Caco-2 (cell line): ENCODE measurements at regions not wholly inside any gene's neighbourhood (a gene's known extent, or its start where the extent isn't known, plus 50 kb on each side); places are given as distances from the start of the nearest gene placed in this dataset.

Experiments
- BruUV-seq: library from RNA; stranded (reverse); fragments of 400-500 nt; replicated peaks from 2 replicates; lab custom pipeline; 2021; lab: Mats Ljungman, UMichigan
- CTCF ChIA-PET: fragments of 300-600 bp; sonication (Branson Sonifier 250); formaldehyde crosslinking; loops from one replicate; lab custom pipeline; 2022; ENCODE audit warnings: antibody characterized with exemption; lab: Charles Lee
- POLR2A ChIA-PET: fragments of 300-600 bp; sonication (Branson Sonifier 250); formaldehyde crosslinking; loops from one replicate; lab custom pipeline; 2022; ENCODE audit warnings: antibody characterized with exemption; lab: Charles Lee
- DNase-seq, 2 experiments: peaks; one replicate each; pipeline versions ENCODE4 v3.0.0 to v3.0.0-alpha.2; 2020 to 2022
- H3K27me3 ChIP-seq: replicated peaks from 2 replicates; pipeline ENCODE4 v1.6.0; 2011; ENCODE audit warnings: low read length; ENCODE audit not compliant: control insufficient read depth, insufficient read depth
- H3K36me3 ChIP-seq: 2 replicates; pipeline ENCODE4 v1.5.1; 2011; ENCODE audit warnings: low read length; ENCODE audit not compliant: control insufficient read depth, insufficient read depth
- H3K4me1 ChIP-seq: fragments of 250-450 bp; sonication (Bioruptor Pico); 2 replicates; pipeline ENCODE4 v1.5.1; 2020; ENCODE audit warnings: mild to moderate bottlenecking
- H3K4me3 ChIP-seq: 2 replicates; pipeline ENCODE4 v1.5.1; 2011; ENCODE audit warnings: low read depth, mild to moderate bottlenecking, control low read depth, low read length
- H3K9me3 ChIP-seq: fragments of 250-450 bp; sonication (Bioruptor Pico); 2 replicates; pipeline ENCODE4 v1.5.1; 2020; ENCODE audit warnings: mild to moderate bottlenecking, moderate library complexity
- H3K27ac Mint-ChIP-seq: one replicate; pipeline ENCODE4 v1.8.0; 2022; ENCODE audit warnings: mixed read lengths; ENCODE audit not compliant: unreplicated experiment
- H3K27me3 Mint-ChIP-seq: one replicate; pipeline ENCODE4 v1.8.0; 2022; ENCODE audit warnings: mixed read lengths; ENCODE audit not compliant: insufficient read depth, unreplicated experiment
- H3K36me3 Mint-ChIP-seq: one replicate; pipeline ENCODE4 v1.8.0; 2022; ENCODE audit warnings: mild to moderate bottlenecking, mixed read lengths; ENCODE audit not compliant: insufficient read depth, unreplicated experiment
- H3K4me1 Mint-ChIP-seq: one replicate; pipeline ENCODE4 v1.8.0; 2022; ENCODE audit warnings: low read depth, mixed read lengths; ENCODE audit not compliant: unreplicated experiment
- H3K4me3 Mint-ChIP-seq: one replicate; pipeline ENCODE4 v1.8.0; 2022; ENCODE audit warnings: mild to moderate bottlenecking, moderate library complexity, mixed read lengths; ENCODE audit not compliant: unreplicated experiment
- H3K9me3 Mint-ChIP-seq: one replicate; pipeline ENCODE4 v1.8.0; 2022; ENCODE audit warnings: mixed read lengths; ENCODE audit not compliant: unreplicated experiment
- intact Hi-C: fragments of 100-400 bp; cut with micrococcal nuclease; formaldehyde crosslinking; loops from one replicate; pipeline ENCODE4 v1.10.0; 2022; ENCODE audit not compliant: unreplicated experiment
- TF ChIP-seq, protein P1 (sequence below), 2 experiments: fragments of 200-600 bp in 1 of 2; IDR thresholded peaks; 1 replicate in 1 of 2; 2 replicates in 1 of 2; pipeline versions ENCODE4 v1.5.1 to v1.8.0; 2011 to 2022; ENCODE audit warnings: antibody characterized with exemption in 1 of 2, control low read depth in 1 of 2, inconsistent platforms in 1 of 2, low read depth in 1 of 2, low read length in 1 of 2, mild to moderate bottlenecking in 1 of 2, moderate library complexity in 1 of 2; ENCODE audit not compliant: insufficient read depth in 1 of 2, severe bottlenecking in 1 of 2, unreplicated experiment in 1 of 2

DNA sequence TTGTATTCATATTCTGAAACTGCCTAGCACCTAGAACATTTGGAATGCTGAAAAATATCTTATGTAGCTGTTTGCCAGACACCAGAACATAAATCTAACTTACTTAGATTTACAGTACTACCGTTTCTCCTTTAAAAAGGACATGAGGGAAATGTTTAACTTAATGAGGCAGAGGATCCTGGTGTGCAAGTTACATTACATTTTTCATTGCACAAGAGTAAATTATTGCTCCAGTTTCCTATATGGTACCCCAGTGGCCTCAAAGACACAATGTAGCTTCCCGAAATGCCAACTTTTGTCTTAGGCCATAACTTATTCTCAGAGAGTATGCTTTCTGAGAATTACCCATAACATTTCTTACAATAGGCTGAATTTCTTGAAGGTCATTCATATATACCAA, 105.5 kb upstream of the DTNA start:
- Histone ChIP-seq H3K4me1 (no peaks in the 10 kb centered on the region), H3K4me3 (no peak overlapping the region), H3K9me3 (no peaks in the 10 kb centered on the region), H3K27me3 (no peaks in the 10 kb centered on the region), H3K36me3 (no peaks in the 10 kb centered on the region)
- no peaks in the 10 kb centered on the region for H3K9me3 Mint-ChIP-seq
- intact Hi-C loops = no loop called here
- no peaks in the 10 kb centered on the region for H3K36me3 Mint-ChIP-seq
- DNase-seq = no peak
- CTCF ChIA-PET = no interaction called here
- no peaks in the 10 kb centered on the region for H3K27me3 Mint-ChIP-seq
- no TSS peak for BruUV-seq
- POLR2A ChIA-PET = no interaction called here
- H3K4me3 Mint-ChIP-seq = no peak overlapping the region
- no peaks in the 10 kb centered on the region for H3K4me1 Mint-ChIP-seq
- H3K27ac Mint-ChIP-seq = no peak overlapping the region
- TF ChIP-seq, protein P1, sequence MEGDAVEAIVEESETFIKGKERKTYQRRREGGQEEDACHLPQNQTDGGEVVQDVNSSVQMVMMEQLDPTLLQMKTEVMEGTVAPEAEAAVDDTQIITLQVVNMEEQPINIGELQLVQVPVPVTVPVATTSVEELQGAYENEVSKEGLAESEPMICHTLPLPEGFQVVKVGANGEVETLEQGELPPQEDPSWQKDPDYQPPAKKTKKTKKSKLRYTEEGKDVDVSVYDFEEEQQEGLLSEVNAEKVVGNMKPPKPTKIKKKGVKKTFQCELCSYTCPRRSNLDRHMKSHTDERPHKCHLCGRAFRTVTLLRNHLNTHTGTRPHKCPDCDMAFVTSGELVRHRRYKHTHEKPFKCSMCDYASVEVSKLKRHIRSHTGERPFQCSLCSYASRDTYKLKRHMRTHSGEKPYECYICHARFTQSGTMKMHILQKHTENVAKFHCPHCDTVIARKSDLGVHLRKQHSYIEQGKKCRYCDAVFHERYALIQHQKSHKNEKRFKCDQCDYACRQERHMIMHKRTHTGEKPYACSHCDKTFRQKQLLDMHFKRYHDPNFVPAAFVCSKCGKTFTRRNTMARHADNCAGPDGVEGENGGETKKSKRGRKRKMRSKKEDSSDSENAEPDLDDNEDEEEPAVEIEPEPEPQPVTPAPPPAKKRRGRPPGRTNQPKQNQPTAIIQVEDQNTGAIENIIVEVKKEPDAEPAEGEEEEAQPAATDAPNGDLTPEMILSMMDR (IDR thresholded peaks at IDR 0.05; ENCODE audit: insufficient read depth in 1 of 2, low read depth in 1 of 2, low read length in 1 of 2, severe bottlenecking in 1 of 2, unreplicated experiment in 1 of 2) = no peak

DNA sequence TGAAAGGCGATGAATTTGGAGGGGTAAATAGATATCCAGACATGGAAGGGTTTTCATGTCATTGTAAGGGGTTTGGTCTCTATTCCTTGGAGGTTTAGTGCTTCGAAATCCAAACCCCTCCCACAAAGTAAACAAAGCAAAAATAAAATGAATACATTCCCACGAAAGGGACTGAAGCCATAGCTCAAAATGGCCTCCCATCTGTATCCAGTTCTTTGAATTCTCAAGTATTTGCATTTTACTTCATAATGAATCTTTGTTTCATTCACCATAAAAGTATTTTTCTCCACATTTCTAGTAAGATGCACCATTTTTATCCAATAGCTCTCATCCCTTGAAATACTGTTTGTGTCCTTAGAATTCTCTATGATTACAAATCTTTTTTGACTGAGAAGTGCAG, 103.2 kb upstream of the DTNA start:
- TF ChIP-seq, protein P1 (IDR thresholded peaks at IDR 0.05; ENCODE audit: insufficient read depth in 1 of 2, low read depth in 1 of 2, low read length in 1 of 2, severe bottlenecking in 1 of 2, unreplicated experiment in 1 of 2) = no peak
- no TSS peak for BruUV-seq
- H3K4me1 ChIP-seq = no peaks in the 10 kb centered on the region
- intact Hi-C loops = no loop called here
- H3K4me3 ChIP-seq = no peak overlapping the region
- Mint-ChIP-seq H3K9me3 (no peaks in the 10 kb centered on the region), H3K4me1 (no peaks in the 10 kb centered on the region), H3K27me3 (no peaks in the 10 kb centered on the region), H3K4me3 (no peak overlapping the region), H3K36me3 (no peaks in the 10 kb centered on the region), H3K27ac (no peak overlapping the region)
- no peaks in the 10 kb centered on the region for H3K36me3 ChIP-seq
- no peak for DNase-seq
- CTCF ChIA-PET = no interaction called here
- no peaks in the 10 kb centered on the region for H3K27me3 ChIP-seq
- POLR2A ChIA-PET = no interaction called here
- no peaks in the 10 kb centered on the region for H3K9me3 ChIP-seq

DNA sequence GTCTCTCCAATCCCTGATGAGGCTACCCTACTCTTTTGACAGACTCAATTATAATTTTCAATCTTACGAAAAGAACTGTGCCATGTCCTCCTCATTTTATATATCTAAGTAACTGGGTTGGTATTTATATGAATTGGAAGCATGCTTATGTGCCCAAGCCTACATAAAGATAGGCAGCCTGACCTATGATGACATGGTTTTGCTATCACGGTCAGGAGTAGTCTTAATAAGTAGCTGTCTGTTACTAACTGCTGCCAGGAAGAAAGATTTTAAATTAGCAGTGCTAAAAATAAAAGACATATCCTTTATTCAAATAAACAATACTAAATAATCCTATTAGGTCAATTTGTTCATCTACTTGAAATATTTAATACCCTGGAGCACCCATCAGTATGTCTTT, 102.0 kb upstream of the DTNA start:
- Histone ChIP-seq H3K4me1 (no peaks in the 10 kb centered on the region), H3K4me3 (no peak overlapping the region), H3K27me3 (no peaks in the 10 kb centered on the region), H3K36me3 (no peaks in the 10 kb centered on the region), H3K9me3 (no peaks in the 10 kb centered on the region)
- intact Hi-C loops = no loop called here
- TF ChIP-seq, protein P1 (IDR thresholded peaks at IDR 0.05; ENCODE audit: insufficient read depth in 1 of 2, low read depth in 1 of 2, low read length in 1 of 2, severe bottlenecking in 1 of 2, unreplicated experiment in 1 of 2) = no peak
- no peak for DNase-seq
- no peaks in the 10 kb centered on the region for H3K9me3 Mint-ChIP-seq
- H3K4me3 Mint-ChIP-seq = no peak overlapping the region
- no peaks in the 10 kb centered on the region for H3K36me3 Mint-ChIP-seq
- H3K27ac Mint-ChIP-seq = no peak overlapping the region
- BruUV-seq = no TSS peak
- ChIA-PET POLR2A (no interaction called here), CTCF (no interaction called here)
- no peaks in the 10 kb centered on the region for H3K27me3 Mint-ChIP-seq
- H3K4me1 Mint-ChIP-seq = no peaks in the 10 kb centered on the region
